GM21390 (cell line): ENCODE measurements at regions not wholly inside any gene's neighbourhood (a gene's known extent, or its start where the extent isn't known, plus 50 kb on each side); places are given as distances from the start of the nearest gene placed in this dataset.

Source experiments
- ATAC-seq: cut with Tn5 transposase; IDR thresholded peaks from one replicate; pipeline ENCODE4 v1.9.1; 2021; ENCODE audit not compliant: unreplicated experiment

DNA sequence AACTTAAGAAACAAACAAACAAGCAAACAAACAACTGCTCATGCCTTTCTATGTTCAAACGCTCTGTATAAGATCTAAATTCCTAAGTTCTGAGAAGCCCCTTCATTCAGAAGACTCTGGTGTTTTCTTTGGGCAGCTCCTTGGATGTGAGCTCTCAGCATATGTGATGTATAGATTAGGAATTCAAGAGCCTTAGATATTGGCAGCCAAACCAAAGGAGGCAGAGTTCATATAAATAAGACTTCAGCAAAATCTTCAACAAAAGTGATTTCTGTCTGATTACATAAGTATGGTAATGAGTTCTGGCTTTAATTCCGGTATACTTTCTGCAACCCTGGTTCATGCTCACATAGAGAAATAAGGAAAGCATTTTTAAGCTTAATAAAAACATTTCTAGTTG, 145.6 kb downstream of the DYRK2 start:
- ATAC-seq = no peak

DNA sequence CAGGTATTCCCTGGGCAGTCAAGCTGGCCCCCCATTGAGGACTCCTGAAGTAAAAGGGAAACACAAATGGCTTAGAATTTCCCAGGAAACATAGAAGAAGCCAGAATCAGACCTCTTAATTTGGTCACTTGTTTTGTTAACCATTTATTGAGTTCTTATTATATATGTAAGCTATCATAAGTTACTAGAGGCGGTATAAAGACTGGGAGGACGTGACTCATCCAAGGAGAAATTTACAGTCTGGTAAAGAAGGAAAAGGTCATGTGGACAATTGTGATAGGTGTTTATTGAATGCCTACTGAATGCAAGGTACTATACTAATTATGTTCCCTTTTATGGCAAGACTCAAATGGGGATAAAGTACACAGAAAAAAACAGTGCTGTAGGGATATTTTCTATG, 146.7 kb downstream of the DYRK2 start:
- no peak for ATAC-seq

DNA sequence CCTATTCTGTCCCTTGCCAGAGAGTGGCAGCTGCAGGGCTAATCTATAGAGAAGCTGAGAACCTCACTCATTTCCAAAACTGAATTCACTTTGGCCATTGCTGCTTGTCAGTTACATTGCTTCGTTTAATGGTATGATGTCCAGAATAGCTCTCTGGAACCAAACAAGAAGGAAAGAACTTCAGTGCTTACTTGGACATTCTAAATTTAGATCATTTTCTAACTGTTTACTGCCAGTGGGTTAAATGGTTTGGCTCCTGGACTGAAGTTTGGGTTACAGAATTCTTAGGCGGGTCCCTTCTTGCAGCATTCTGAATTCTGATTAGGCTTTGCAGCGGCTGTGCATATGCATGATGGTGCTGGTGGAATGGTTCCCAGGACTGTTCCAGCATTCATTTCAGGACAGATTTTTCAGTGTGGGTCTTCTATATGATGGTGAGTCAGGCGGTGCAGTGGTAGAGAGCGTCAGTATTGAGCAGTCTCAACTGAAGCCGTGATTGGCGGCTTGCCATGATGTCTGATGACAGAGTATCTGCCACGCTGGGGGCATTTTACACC, 148.7 kb downstream of the DYRK2 start:
- no peak for ATAC-seq

DNA sequence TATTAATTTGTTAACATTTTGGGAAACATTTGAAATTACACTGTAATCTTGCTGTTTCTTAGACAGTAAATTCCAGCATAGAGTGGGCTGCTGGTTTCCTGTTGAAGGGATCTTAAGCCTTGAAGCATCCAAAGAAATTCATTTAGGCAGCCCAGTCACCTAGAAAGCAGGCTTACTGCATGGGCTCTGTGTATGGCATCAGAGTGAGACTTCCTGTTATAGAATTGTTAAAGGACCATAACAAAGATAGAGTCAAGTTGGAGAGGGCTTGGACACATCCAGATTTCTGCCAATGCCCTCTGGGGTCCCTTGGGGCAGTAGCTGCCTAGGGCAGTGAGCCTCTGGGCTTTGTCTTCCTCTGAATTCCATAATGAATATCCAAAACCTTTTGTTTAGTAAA, 149.2 kb downstream of the DYRK2 start:
- ATAC-seq = no peak

DNA sequence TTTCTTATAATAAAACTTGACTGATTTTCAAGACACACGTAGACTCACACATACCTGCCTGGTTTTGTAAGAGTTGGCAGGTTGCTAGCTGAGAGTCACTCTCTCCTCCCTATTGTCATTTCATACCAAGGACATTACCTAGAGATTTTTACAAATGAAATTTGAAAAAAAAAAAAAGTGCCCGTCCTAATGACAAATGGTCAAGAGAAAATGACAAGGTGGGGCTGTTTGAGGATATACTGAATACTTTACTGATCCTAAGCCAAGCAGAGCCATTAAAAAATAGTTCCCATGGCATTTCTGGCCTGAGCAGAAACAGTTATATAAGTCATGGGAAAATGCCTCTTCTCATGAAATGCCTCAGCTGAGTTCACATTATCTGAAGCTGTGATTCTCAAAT, 150.2 kb downstream of the DYRK2 start:
- no peak for ATAC-seq

DNA sequence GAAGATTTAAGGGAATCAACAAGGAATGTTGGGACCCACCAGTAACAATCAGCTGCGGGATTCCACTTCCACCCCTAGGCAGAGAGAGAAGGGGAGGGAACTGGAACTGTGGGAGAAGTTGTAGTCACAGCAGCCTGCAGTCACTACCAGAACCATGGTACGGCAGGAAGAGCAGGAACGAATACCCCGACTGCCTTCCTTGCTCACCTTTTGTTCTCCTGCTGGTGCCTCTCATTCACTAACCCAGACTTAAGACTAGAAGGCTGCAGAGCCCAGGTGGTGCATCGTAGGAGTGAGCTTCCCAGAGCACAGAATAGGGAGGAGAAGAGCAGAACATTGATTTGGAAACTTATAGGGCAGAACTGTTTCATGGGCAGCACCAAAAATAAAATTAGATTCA, 154.2 kb downstream of the DYRK2 start:
- no peak for ATAC-seq

DNA sequence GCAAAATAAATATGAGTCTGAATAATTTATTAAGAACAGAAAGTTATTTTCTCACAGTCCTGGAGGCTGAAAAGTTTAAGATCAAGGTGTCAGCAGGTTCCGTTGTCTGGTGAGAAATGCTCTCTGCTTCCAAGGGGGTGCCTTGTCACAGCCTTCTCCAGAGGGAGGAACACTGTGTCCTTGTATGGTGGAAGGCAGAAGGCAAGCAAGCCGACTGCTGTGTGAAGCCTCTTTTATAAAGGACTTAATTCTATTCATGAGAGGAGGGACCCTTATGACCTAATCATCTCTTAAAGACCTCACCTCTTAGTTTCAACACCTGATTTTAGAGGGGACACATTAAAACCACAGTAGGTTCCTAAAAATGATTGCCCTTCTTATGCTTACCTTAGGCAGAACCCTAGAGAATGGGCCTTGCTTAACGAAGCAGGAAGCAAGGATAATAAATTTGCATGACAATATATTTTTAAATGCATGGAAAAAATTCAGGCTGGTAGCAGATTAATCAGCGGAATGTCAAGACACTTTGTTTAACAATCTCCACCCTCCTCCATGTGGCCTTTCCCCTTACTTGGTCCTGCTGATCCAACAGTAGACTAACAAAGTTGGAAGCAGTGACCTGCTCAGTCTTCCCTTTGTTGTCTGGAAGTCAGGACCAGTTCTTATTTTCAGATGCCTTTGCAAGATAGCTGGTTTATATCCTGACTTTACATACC, 154.9 kb downstream of the DYRK2 start:
- no peak for ATAC-seq

DNA sequence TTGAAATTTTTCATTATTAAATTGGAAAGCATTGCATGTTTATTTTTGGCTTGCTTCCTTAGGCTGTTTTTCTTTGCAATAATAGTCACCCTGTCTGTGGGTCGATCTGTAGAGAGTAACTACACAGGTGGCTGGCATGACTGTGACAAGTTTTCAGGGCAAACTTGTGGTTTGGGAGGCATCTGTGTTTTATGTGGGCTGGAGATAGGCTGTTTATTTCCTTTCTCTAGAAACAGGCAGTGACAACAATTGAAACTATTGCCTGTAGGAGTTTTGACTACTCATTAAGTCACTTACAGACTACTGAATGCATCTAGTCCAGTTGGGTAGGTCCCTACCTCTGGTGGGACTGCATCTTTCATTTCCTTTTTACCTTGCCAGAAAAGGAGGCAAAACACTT, 155.6 kb downstream of the DYRK2 start:
- ATAC-seq = peak; percentile 72

DNA sequence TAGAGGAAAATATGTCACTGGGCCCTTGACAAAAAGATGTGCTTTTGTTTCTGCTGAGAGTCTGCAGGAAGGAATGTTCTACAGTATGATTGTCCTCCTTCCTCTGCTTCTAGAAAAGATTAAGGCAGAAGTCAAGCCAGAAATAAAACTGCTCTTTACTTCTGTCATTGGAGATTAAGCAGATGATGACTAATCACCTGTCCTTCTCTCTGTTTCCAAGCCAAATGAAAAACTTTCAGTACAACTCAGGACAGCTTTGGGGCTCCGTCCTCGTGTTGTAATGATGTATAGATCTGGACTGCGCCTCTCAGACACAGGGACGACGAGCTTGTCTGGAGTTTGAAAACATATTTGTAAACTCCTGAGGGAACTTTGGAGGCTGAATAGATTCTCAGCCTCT, 159.3 kb downstream of the DYRK2 start:
- ATAC-seq = no peak

DNA sequence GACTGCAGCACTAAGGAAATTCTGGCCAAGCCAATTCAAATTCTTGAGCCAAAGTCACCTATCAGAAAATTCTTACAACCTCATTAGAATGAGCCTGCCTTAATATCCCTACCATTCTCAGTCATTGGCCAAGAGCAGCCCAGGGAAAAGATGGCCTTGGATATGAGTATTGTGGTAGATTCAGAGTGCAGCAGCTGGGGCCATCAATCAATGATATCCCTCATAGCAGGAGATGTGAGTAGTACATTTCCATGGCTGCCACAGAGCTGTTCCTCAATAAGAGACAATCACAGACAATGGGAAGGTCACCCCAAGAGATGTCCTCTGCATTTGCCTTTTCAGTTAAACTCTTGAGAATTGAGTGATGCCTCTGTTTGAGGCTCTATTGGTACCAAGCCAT, 161.6 kb downstream of the DYRK2 start:
- no peak for ATAC-seq

DNA sequence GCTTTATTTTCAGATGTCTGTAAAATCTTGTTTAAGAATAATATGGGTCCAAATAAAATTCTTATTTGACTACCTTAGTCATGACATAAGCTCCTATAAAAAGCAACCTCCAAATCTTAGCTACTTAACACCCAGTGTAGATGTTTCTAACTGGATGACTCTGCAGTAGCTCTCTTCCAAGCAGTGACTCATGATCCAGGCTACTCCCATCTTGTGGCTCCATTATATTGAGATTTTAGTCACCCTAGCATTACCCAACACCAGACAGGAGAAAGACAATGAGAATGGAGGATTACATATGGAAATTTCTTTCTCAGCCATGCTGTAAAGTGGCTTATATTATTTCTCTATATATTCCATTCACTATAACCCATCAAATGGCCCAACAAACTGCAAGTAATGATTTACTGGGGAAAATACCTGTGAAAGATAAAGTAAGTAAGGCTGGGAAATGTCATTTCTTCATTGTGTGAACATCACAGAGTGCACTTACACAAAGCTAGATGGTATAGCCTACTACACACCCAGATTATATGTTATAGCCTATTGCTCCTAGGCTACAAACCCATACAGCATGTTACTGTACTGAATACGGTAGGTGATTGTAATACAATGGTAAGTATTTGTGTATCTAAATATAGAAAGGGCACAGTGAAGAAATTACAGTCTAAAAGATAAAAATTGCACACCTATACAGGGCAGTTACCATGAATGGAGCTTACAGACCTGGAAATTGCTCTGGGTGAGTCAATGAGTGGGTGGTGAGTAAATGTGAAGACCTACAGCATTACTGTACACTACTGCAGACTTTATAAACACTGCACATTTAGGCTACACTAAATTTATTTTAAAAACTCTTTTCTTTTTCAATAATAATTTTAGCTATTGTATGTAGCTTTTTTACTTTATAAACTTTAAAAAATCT, 163.2 kb downstream of the DYRK2 start:
- ATAC-seq = no peak

DNA sequence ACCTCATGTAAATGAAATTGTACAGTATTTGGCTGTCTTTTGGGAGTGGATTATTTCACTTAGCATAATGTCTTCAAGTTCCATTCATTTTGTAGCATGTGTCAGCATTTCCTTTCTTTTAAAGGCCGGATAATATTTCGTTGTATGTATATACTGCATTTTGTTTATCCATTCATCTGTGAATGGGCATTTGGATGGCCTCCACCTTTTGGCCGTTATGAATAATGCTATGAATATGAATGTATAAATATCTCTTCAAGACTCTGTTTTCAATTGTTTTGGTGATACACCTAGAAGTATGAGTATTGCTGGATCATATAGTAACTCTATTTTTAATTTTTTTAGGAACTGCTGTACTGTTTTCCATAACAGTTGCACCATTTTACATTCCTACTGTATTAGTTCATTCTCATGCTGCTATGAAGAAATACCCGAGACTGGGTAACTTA, 164.9 kb downstream of the DYRK2 start:
- ATAC-seq = no peak

DNA sequence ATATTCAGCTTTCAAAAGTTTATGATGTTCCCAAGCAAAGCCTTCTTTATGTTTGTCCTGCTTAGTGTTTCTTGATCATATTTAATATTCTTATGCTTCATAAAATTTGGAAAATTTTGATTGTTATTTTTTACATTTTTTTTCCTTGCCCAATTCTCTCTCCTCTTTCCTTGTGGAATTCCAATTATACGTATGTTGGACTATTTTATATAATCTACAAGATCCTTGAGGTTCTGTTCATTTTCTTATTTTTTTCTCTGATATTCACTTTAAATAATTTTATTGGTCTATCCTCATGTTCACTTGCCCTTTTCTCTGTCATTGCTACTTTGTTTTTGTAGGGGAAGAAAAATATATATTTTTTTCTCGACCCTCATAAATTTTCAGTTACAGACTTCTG, 167.7 kb downstream of the DYRK2 start:
- no peak for ATAC-seq

DNA sequence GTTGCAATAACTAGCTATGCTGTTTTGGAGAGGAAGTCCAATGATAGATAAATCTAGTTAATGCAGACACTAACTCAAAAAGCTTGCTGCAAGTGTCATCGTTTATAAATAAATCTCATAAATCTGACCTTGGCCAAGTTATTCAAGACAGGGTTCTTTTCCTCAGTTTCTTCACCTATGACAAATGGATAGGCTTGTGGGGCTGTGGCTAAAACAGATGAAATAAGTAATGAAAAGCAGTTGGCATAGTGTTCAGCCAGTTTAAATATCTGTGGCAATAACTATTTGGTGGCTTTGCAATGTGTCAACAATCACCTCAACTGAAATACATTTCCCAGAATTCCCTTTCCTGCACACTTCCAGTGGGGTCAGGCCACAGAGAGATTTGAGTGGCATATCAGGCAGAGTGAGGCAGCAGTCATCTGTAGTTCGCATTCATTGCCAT, 169.9 kb downstream of the DYRK2 start:
- ATAC-seq = no peak

DNA sequence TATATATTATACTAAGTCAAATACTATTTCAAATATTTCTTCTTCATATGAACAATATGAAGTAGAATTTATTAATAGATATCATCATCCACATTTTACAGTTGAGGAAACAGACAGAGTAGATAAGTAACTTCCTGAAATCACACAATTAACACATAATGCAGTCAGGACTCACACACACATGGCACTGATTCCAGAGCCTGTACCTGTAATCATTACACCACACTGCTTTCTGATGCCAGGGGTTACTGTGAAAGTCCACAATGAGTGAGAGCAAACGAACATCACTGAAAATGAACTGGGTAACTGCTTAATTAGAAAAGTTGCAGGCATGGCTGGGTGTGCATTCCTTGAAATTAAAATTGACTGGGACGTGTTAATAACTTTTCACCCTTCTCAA, 169.3 kb upstream of the IFNG-AS1 start:
- no peak for ATAC-seq

DNA sequence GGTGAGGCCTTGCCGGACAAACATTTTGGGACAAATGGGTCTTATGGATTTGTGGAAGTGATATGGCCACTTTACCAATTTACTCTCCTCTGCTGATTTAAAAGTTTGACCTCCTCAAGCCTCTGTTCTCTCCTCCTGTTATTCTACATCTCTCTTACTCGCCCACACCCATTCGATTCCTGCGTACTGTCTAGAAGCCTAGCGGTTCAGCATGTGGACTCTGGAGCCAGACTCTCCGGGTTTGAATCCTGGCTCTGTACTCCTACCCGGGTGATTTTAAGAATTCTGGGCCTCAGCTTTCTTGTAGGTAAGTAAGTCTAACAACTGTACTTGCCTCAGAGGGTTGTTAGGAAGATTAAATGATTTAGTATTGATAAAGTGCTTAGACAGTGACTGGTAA, 168.6 kb upstream of the IFNG-AS1 start:
- no peak for ATAC-seq

DNA sequence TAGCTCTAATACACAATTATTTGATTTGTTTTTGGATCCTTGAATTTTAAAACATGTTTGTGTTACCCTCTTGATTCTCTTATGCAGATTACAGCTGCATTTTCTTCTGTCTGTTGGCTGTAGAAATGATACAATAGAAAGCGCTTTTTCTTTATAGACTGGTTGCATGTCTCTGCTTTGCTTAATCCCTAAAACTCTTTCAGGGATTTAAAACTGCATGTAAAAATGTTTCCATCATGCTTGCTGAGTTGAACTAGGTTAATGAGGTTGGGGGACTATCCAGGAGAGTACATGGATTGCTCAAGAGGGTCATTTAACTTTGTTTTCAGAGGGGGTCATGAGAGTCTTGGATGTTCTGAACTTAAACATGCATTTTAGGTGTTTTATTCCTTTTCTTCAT, 166.4 kb upstream of the IFNG-AS1 start:
- ATAC-seq = no peak

DNA sequence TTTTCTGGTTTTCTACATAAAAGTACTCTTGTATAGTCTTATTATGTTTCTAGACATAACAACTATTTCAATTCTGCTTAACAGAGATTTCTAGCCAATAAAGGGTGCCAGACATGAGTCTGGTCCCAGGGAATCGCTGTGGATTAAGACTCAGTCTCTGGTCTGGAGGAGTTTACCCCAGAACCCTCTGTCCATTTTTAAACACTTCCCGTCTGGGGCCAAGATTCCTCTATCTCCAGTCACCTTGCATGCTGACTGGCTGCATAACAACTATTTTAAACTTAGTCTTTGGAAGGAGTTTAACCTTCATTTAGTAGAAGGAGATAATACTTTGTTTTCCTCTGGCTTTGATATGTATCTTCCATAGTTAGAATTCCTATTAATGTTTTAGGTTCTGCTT, 163.1 kb upstream of the IFNG-AS1 start:
- ATAC-seq = no peak

DNA sequence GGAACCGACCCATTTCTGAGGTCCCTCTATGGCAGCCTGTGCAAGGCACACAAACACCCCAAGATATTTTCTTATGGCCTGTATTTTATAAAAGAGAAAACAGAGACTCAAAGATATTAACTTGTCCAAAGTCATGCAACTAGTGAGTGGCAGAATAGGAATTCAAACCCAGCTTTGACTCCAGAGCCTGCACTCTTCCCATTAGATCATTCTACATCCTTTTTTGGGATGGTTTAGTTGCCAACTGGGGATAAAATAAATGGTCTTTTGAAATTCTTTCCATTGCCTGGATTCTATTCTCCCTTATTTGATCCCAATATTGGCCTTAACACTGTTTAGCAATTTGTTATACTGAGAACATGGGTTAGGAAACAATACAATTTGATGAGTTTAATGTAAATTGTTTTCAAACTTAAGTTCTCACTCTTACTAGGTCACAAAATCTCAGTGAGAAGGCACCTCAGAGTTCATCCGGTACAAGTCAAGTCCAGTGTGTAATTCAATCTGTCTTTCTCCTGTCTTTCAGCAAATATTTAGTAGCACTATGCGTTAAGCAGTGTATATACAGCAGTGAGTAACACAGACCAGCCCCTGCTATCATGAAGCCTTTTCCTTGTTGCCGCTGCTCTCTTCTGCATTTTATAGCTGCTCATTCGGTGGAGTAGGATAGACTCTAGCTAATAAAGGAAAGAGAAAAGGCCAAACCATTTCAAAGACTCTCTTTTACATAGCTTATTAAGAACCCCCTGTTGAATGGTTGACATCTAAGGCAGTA, 162.1 kb upstream of the IFNG-AS1 start:
- no peak for ATAC-seq

DNA sequence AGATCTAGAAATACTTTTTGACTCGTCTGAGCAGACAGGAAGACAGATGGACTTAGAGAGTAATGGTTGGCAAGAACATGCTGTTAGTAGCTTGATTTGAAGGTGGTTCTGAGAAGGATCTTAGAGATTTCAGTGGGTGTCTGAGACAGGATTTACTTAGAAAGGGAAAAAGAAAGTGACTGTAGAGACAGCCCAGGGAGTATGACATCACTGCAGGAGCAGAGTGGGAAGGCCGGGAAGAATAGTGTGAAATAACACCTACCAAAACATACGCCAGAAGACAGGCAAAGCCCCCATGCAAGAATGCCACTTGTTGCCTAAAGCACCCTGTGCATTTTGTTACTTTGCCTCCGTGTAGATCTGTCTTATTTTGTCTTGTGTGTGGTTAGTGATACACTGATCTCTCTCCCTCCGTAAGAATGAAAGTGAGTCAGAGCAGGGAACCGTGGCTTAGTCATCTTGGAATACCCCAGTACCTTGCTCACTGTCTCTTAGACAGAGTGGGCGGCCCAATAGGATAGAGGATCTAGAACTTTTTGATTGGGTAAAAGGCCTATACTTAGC, 161.3 kb upstream of the IFNG-AS1 start:
- ATAC-seq = peak; percentile 91

DNA sequence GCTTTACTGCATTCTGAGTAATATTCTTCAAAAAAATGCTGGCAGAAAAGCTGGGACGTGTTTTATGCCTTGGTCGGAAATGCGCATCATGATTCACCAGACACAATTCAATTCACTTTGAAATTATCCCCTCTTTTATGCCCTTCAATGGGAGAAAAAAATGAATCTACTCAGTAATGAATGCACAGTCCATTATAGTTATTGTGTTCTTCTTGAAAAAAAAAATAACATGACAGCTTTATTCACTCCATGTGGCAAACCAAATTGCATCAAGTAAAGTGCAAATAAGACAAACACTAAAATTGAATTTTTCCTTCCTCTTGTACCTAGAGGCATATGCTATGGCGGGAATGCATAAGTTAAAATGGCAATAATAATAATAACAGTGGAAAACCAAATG, 159.4 kb upstream of the IFNG-AS1 start:
- ATAC-seq = no peak
